H9 (cell line): ENCODE measurements at regions not wholly inside any gene's neighbourhood (a gene's known extent, or its start where the extent isn't known, plus 50 kb on each side); places are given as distances from the start of the nearest gene placed in this dataset.

Experiments
- DNase-seq: peaks from one replicate; pipeline ENCODE4 v3.0.0-alpha.2; 2017
- H2AFZ ChIP-seq: one replicate; pipeline ENCODE4 v1.6.1; 2013; ENCODE audit warnings: mild to moderate bottlenecking, low read length, control low read depth, moderate library complexity
- H2AK5ac ChIP-seq: 2 replicates; pipeline ENCODE4 v1.6.1; 2013; ENCODE audit warnings: low read length, control low read depth, mixed read lengths; ENCODE audit not compliant: insufficient read length
- H2BK120ac ChIP-seq: one replicate; pipeline ENCODE4 v1.6.1; 2013; ENCODE audit warnings: low read depth, mild to moderate bottlenecking, low read length, control low read depth, inconsistent platforms; ENCODE audit not compliant: poor library complexity, severe bottlenecking
- H2BK12ac ChIP-seq: 2 replicates; pipeline ENCODE4 v1.6.1; 2013; ENCODE audit warnings: low read length, control low read depth, mixed read lengths, low read depth; ENCODE audit not compliant: insufficient read length
- H2BK15ac ChIP-seq: 2 replicates; pipeline ENCODE4 v1.6.1; 2013; ENCODE audit warnings: low read depth, low read length, control low read depth
- H2BK20ac ChIP-seq: one replicate; pipeline ENCODE4 v1.6.1; 2013; ENCODE audit warnings: low read depth, mild to moderate bottlenecking, low read length, control low read depth, inconsistent platforms; ENCODE audit not compliant: poor library complexity, severe bottlenecking
- H2BK5ac ChIP-seq: 2 replicates; pipeline ENCODE4 v1.6.1; 2013; ENCODE audit warnings: low read length, control low read depth, mixed read lengths; ENCODE audit not compliant: insufficient read length
- H3K14ac ChIP-seq: 2 replicates; pipeline ENCODE4 v1.6.1; 2013; ENCODE audit warnings: low read length, control low read depth; ENCODE audit not compliant: insufficient read depth
- H3K18ac ChIP-seq: 2 replicates; pipeline ENCODE4 v1.6.1; 2013; ENCODE audit warnings: low read depth, mild to moderate bottlenecking, mixed read lengths, low read length, control low read depth; ENCODE audit not compliant: insufficient read length
- H3K23ac ChIP-seq: 2 replicates; pipeline ENCODE4 v1.6.1; 2013; ENCODE audit warnings: low read length, control low read depth, mixed read lengths, low read depth; ENCODE audit not compliant: insufficient read length
- H3K23me2 ChIP-seq: 2 replicates; pipeline ENCODE4 v1.6.1; 2013; ENCODE audit warnings: low read depth, mild to moderate bottlenecking, mixed read lengths, low read length, control low read depth; ENCODE audit not compliant: insufficient read length, poor library complexity, severe bottlenecking
- H3K27ac ChIP-seq: 2 replicates; pipeline ENCODE4 v1.5.1; 2013; ENCODE audit warnings: low read length, control low read depth, mixed read lengths, low read depth; ENCODE audit not compliant: insufficient read length
- H3K27me3 ChIP-seq: 2 replicates; pipeline ENCODE4 v1.6.1; 2013; ENCODE audit warnings: low read length, control low read depth, inconsistent platforms; ENCODE audit not compliant: insufficient read depth
- H3K4ac ChIP-seq: 2 replicates; pipeline ENCODE4 v1.6.1; 2013; ENCODE audit warnings: low read depth, mild to moderate bottlenecking, control low read depth, inconsistent platforms, low read length, moderate library complexity
- H3K4me1 ChIP-seq: 2 replicates; pipeline ENCODE4 v1.6.1; 2013; ENCODE audit warnings: low read length, control low read depth, inconsistent platforms; ENCODE audit not compliant: insufficient read depth
- H3K4me2 ChIP-seq: 2 replicates; pipeline ENCODE4 v1.6.1; 2013; ENCODE audit warnings: low read length, control low read depth, mixed read lengths; ENCODE audit not compliant: insufficient read length, insufficient read depth
- H3K56ac ChIP-seq: 2 replicates; pipeline ENCODE4 v1.6.1; 2013; ENCODE audit warnings: low read depth, mild to moderate bottlenecking, mixed read lengths, low read length, control low read depth; ENCODE audit not compliant: insufficient read length
- H3K79me1 ChIP-seq: 2 replicates; pipeline ENCODE4 v1.6.1; 2013; ENCODE audit warnings: low read depth, mild to moderate bottlenecking, moderate library complexity, low read length, control low read depth, inconsistent platforms; ENCODE audit not compliant: insufficient read depth, poor library complexity, severe bottlenecking
- H3K79me2 ChIP-seq: 2 replicates; pipeline ENCODE4 v1.6.1; 2013; ENCODE audit warnings: low read length, control low read depth, inconsistent platforms; ENCODE audit not compliant: insufficient read depth
- H3K9ac ChIP-seq: 2 replicates; pipeline ENCODE4 v1.6.1; 2013; ENCODE audit warnings: low read length, control low read depth, mixed read lengths; ENCODE audit not compliant: insufficient read length; ENCODE audit errors: extremely low read depth
- H3K9me3 ChIP-seq: one replicate; pipeline ENCODE4 v1.6.1; 2013; ENCODE audit warnings: low read depth, low read length, inconsistent platforms; ENCODE audit not compliant: control insufficient read depth
- H3T11ph ChIP-seq: one replicate; pipeline ENCODE4 v1.6.1; 2013; ENCODE audit warnings: mild to moderate bottlenecking, low read length, control low read depth, inconsistent platforms
- H4K20me1 ChIP-seq: one replicate; pipeline ENCODE4 v1.6.1; 2013; ENCODE audit not compliant: control insufficient read depth, insufficient read length, insufficient read depth
- H4K5ac ChIP-seq: 2 replicates; pipeline ENCODE4 v1.6.1; 2013; ENCODE audit warnings: low read depth, mild to moderate bottlenecking, mixed read lengths, low read length, control low read depth; ENCODE audit not compliant: insufficient read length
- H4K8ac ChIP-seq: replicated peaks from 2 replicates; pipeline ENCODE4 v1.6.1; 2013; ENCODE audit warnings: low read length, control low read depth, mixed read lengths, low read depth; ENCODE audit not compliant: insufficient read length
- H4K91ac ChIP-seq: 2 replicates; pipeline ENCODE4 v1.6.1; 2013; ENCODE audit warnings: low read depth, mild to moderate bottlenecking, moderate library complexity, mixed read lengths, low read length, control low read depth; ENCODE audit not compliant: insufficient read length
- H3K27ac Mint-ChIP-seq, 3 experiments: 2 replicates in 2 of 3; 3 replicates in 1 of 3; pipeline ENCODE4 v1.8.0; 2020 to 2021; ENCODE audit warnings: mixed read lengths in 3 of 3, mild to moderate bottlenecking in 1 of 3, moderate library complexity in 1 of 3
- H3K27me3 Mint-ChIP-seq: 2 replicates; pipeline ENCODE4 v1.8.0; 2021; ENCODE audit warnings: low read depth, mild to moderate bottlenecking, moderate library complexity, mixed read lengths
- H3K36me3 Mint-ChIP-seq, 3 experiments: 2 replicates in 2 of 3; 3 replicates in 1 of 3; pipeline ENCODE4 v1.8.0; 2020 to 2021; ENCODE audit warnings: low read depth in 3 of 3, mixed read lengths in 3 of 3; ENCODE audit not compliant: insufficient read depth in 1 of 3
- H3K4me1 Mint-ChIP-seq, 2 experiments: 2 replicates each; pipeline ENCODE4 v1.8.0; 2020; ENCODE audit warnings: mixed read lengths in 2 of 2
- H3K4me3 Mint-ChIP-seq, 2 experiments: 2 replicates in 1 of 2; 3 replicates in 1 of 2; pipeline ENCODE4 v1.8.0; 2020 to 2021; ENCODE audit warnings: mild to moderate bottlenecking in 2 of 2, mixed read lengths in 2 of 2, moderate library complexity in 1 of 2
- H3K9me3 Mint-ChIP-seq, 2 experiments: 2 replicates in 1 of 2; 3 replicates in 1 of 2; pipeline ENCODE4 v1.8.0; 2020; ENCODE audit warnings: mild to moderate bottlenecking in 2 of 2, mixed read lengths in 2 of 2, moderate library complexity in 1 of 2
- CTCF ChIP-seq: fragments of 200-600 bp; sonication (generic); conservative IDR thresholded peaks from 3 replicates; pipeline ENCODE4 v1.8.0; 2021; ENCODE audit warnings: antibody characterized with exemption, mild to moderate bottlenecking
- WGBS: extraction: QIAGEN DNeasy Blood & Tissue Kit; methylation state at CpG from one replicate; pipeline ENCODE4 v1.1.7; 2013; ENCODE audit warnings: missing lambda C conversion rate, low lambda C conversion rate, mixed read lengths; ENCODE audit not compliant: insufficient read length; ENCODE audit errors: extremely low coverage; 5-methylcytosine and 5-hydroxymethylcytosine counted together

- no peak for DNase-seq
- Histone ChIP-seq H2BK5ac (no peak overlapping the region), H2BK15ac (no peak overlapping the region), H3K14ac (no peak overlapping the region), H3K4ac (no peak overlapping the region), H3K23me2 (no peaks in the 10 kb centered on the region), H2AK5ac (no peak overlapping the region), H4K8ac (no peak overlapping the region), H3K18ac (no peak overlapping the region), H2BK20ac (no peak overlapping the region), H3K27ac (no peak overlapping the region), H2AFZ (no peak overlapping the region), H3K9me3 (no peaks in the 10 kb centered on the region), H3T11ph (no peak overlapping the region), H3K4me2 (no peak overlapping the region), H3K56ac (no peak overlapping the region), H4K5ac (no peak overlapping the region), H4K20me1 (no peaks in the 10 kb centered on the region), H3K27me3 (no peaks in the 10 kb centered on the region), H3K79me1 (no peaks in the 10 kb centered on the region), H2BK12ac (no peak overlapping the region), H4K91ac (no peak overlapping the region), H3K23ac (no peak overlapping the region), H3K4me1 (no peaks in the 10 kb centered on the region), H3K9ac (no peak overlapping the region), H2BK120ac (no peak overlapping the region), H3K79me2 (no peaks in the 10 kb centered on the region)
- H3K36me3 Mint-ChIP-seq: no peaks in the 10 kb centered on the region
- WGBS: no CpG with 5 or more reads among the region's 6 CpGs
- no peaks in the 10 kb centered on the region for H3K9me3 Mint-ChIP-seq
- H3K4me1 Mint-ChIP-seq: peaks cover 7 to 12% of the 10 kb centered on the region in 2 experiments
- 0 out of 3 replicates have a peak, but pooled peaks have one; percentile 8 for TF ChIP-seq CTCF
- no peak overlapping the region for H3K4me3 Mint-ChIP-seq
- H3K27me3 Mint-ChIP-seq: no peaks in the 10 kb centered on the region; the same call in 1 of the 2 replicates
- H3K27ac Mint-ChIP-seq: no peak overlapping the region; a peak in 1 of 7 replicates
Measured at GRCh38 chr10:110446954-110447608, 50.6 kb upstream of the DUSP5 start.
